GM12878 (cell line): ENCODE measurements at regions not wholly inside any gene's neighbourhood (a gene's known extent, or its start where the extent isn't known, plus 50 kb on each side); places are given as distances from the start of the nearest gene placed in this dataset.

Experiments used
- BMI1 ChIP-seq: fragments of 450-650 bp; IDR thresholded peaks from 2 replicates; pipeline ENCODE4 v1.6.1; 2016; ENCODE audit warnings: mild to moderate bottlenecking, moderate library complexity, borderline replicate concordance
- KAT2A ChIP-seq: conservative IDR thresholded peaks from 2 replicates; pipeline ENCODE4 v1.6.1; 2011; ENCODE audit warnings: low read depth, low read length; ENCODE audit not compliant: control insufficient read depth
- MYB ChIP-seq: fragments of 150-350 bp; IDR thresholded peaks from 2 replicates; pipeline ENCODE4 v1.6.1; 2014; ENCODE audit warnings: mild to moderate bottlenecking, low read depth, low read length, borderline replicate concordance
- RBBP5 ChIP-seq: fragments of 200-600 bp; sonication (generic); conservative IDR thresholded peaks from 2 replicates; pipeline ENCODE4 v1.6.1; 2016
- TCF7 ChIP-seq: IDR thresholded peaks from 2 replicates; pipeline ENCODE4 v1.6.1; 2014; ENCODE audit warnings: antibody characterized with exemption, borderline replicate concordance
- WRNIP1 ChIP-seq: IDR thresholded peaks from 2 replicates; pipeline ENCODE4 v1.6.1; 2011; ENCODE audit warnings: low read depth, low read length, improper control_type of control experiment, borderline replicate concordance
- ZNF687 ChIP-seq: fragments of 450-650 bp; IDR thresholded peaks from 2 replicates; pipeline ENCODE4 v1.6.1; 2017; ENCODE audit warnings: mild to moderate bottlenecking, moderate library complexity
- TF ChIP-seq, protein P1 (sequence below): IDR thresholded peaks from 2 replicates; pipeline ENCODE4 v1.6.1; 2012; ENCODE audit warnings: low read length, inconsistent platforms

DNA sequence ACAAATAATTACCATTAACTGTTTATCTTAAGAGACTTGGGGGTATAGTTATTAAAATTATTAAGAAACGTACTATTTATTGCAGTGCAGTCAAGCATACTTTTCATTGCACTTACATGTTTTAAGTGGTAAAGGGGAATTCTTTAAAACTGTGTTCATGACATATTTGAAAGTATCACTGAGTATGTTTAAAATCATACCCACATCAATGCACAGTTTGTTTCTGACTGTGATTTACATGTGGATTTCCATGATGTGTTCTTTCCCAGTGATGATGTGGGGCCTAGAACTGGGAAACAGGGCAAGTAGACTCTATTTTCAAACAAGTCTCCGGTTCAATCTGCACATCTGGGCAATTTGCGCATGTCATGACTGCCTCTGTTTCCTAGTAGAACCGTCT lies 340.5 kb upstream of the OBI1 start (continued):
- TF ChIP-seq ZNF687 = peak; percentile 82; the same call in 1 of the 2 replicates
- 0 out of 2 replicates have a peak, but pooled peaks have one; percentile 49 for TF ChIP-seq BMI1
- no peak for TF ChIP-seq RBBP5
- no peak for TF ChIP-seq WRNIP1
- TF ChIP-seq, protein P1, sequence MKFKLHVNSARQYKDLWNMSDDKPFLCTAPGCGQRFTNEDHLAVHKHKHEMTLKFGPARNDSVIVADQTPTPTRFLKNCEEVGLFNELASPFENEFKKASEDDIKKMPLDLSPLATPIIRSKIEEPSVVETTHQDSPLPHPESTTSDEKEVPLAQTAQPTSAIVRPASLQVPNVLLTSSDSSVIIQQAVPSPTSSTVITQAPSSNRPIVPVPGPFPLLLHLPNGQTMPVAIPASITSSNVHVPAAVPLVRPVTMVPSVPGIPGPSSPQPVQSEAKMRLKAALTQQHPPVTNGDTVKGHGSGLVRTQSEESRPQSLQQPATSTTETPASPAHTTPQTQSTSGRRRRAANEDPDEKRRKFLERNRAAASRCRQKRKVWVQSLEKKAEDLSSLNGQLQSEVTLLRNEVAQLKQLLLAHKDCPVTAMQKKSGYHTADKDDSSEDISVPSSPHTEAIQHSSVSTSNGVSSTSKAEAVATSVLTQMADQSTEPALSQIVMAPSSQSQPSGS = peak; percentile 35; the same call in 1 of the 2 replicates
- no peak for TF ChIP-seq KAT2A
- no peak for TF ChIP-seq MYB
- TF ChIP-seq TCF7 = peak; percentile 82
- TF ChIP-seq, all 136 proteins: peak for 22
